Muscle of arm (tissue), 1 donor: ENCODE measurements at regions not wholly inside any gene's neighbourhood (a gene's known extent, or its start where the extent isn't known, plus 50 kb on each side); places are given as distances from the start of the nearest gene placed in this dataset.
"Not testable (repeated sequence)": the region's sequence is repeated elsewhere in the genome, so short reads cannot be mapped to it uniquely, and the experiment has no call there.

Experiments used
- DNase-seq: peaks from one replicate; pipeline ENCODE4 v3.0.0-alpha.2; 2013

DNA sequence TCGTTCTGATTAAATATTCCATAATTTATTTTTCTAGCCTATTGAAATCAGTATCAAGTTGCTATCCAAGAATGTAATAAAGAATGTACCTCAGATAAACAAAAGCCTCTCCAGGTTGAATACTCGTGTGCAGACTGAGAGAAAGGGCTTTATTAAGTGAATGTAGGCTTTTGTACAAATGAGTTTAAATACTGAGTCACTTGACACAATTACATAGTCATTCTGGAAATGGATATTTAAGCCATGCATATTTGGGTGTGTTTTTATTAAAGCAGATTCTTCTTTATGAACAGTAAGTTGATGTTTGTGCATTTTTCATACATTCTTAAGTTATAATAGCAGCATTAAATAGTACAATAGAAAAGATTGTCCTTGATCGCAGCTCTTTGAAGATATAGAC is 139.8 kb upstream of the GK2 start:
- no peak for DNase-seq

GRCh38 chr4:79545292-79545691 is 137.3 kb upstream of the GK2 start:
- DNase-seq: not testable (repeated sequence)

GRCh38 chr4:79540143-79540542 is 132.1 kb upstream of the GK2 start:
- DNase-seq: no peak

DNA sequence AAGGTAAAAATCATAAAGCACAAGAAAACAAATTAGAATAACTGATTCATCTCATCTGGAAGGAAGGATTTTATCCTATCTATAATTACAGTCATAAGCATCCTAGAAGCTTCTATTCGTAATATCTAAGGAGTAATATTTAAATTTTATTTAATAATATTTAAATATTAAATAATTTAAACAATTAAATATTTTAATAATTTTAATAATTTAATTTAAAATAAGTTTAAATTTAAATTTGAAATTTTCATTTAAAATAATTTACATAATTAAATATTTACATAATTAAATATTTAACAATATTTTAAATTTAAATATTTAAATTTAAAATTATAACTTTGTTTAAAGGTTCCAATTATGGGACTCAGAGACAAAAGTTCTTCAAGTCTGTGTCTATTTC is 127.5 kb upstream of the GK2 start:
- DNase-seq: no peak

GRCh38 chr4:79528241-79528706 is 120.2 kb upstream of the GK2 start:
- DNase-seq: no peak

GRCh38 chr4:79526641-79527565 is 118.9 kb upstream of the GK2 start:
- DNase-seq: no peak

DNA sequence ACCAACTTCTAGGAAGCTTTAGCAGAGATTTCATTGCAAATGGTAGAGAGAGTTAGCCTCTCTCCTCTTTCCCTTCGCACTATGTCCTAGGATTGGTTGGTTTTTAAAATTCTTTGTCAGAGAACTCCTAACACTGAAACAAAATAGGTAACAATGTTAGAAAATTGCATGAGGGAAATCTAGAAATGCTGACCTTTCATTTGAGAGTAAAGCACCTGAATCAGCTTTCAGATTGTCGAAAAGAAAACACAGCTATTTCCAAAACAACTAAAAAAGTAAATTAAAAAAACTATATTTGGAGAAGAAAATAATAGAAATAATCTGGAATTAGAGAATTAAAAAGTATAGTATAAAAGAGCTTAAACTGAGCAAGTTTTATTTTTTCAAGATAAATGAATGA is 108.1 kb upstream of the GK2 start:
- DNase-seq: no peak

DNA sequence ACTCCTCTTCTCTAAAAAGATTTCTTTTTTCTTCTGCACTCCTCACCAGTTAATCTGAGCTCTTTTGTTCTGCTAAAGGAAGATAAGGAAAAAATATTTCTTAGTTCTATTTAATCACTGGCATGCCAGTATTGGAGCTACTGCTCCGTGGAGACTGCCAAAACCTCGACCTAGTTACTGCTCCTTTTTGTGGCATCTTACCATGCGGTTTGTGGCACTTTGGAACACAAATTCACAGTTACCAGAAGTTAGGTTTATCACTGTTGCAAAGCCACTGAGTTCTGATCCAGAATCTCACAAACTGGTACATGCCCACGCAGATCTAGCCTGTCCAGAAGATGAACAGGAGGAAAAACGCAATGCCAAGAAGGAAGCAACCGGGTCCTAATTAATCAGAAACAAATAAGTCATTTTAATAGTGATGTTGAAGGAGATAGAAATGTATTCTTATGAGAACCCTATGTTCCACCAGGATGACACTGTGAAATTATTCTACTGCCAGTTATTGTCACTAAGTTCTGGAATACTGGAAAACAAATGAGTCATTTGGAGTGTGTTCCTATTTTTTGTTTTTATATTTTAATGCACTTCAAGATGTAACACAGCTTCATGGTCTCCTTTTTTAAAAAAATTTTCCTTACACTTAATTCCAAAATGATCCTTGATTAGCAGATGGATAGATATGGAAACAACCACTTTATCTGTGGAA is 106.7 kb upstream of the GK2 start:
- DNase-seq: no peak

DNA sequence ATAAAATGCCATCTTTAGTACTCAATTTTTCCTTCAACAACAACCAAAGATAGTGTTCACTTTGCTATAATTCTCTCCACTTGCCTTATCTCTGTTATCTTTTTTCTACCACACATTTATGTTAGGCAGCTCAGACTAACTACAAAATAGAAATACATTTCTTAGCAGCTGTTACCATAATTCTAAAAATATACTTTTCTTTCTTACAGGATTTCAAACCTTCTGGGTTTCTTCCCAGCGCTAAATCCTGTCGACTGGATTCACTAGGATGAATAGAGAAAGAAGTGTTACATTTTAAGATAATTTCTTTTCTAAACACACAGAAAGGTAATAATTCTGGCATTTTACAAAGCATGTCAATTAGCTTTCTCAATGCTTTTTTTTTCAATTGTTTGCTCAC is 105.5 kb upstream of the GK2 start:
- DNase-seq: no peak

DNA sequence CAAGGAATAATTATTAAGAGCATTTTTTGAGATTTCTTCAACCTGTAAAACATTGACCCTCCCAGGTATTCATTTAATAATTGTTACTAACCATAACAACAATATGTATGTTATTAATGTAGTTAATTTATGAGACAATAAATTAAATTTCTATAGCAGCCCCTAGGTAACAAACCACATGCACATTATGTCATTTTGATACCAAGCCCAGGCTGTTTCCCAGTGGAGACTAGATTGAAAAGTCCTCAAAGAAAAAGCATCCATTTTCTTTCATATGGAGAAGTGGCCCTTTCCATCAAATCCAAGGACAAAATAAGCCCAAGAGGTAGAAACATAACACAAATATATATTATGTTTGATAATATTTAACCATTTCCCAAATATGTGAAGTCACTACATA is 104.3 kb upstream of the GK2 start:
- DNase-seq: peak; percentile 54

DNA sequence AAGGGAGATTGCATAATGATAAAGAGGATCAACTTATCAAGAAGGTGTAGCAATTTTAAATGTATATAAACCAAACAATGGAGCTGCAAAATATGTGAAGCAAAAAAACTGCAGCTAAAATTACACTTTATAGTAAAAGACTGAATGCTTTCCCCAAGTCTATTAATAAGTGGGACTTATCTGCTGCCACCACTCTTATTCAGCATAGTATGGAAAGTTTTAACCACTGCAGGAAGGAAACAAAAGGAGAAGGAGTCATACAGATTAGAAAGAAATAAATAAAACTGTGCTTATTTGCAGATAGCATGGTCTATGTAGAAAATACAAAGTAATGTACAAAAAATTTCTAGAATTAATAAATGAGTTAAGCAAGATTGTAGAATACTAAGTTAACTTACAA is 94.1 kb upstream of the GK2 start:
- no peak for DNase-seq

GRCh38 chr4:79498282-79498681 is 90.3 kb upstream of the GK2 start:
- no peak for DNase-seq

DNA sequence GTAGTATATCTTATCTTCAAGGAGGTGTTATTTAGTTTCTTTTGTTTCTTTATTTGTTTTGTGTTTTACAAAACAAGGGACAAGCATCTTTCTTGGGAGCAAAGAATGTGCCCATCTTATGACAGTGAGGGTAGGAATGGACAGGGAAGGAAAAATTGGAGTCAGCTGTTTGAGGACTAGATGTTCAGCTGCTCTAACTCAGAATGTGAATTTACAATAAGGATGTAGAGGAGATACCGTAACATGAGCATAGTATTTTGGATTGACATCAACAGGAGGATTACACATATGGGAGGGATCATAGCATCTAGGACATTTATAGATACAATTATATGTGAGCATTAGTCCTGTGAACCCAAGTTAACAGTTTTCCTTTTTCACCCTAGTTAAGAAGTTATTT is 89.0 kb upstream of the GK2 start:
- DNase-seq: no peak

- no peak for DNase-seq
Observed at GRCh38 chr4:79495447-79495846, 87.4 kb upstream of the GK2 start.

- no peak for DNase-seq
Observed at GRCh38 chr4:79492148-79492547, 84.1 kb upstream of the GK2 start.

GRCh38 chr4:79489506-79489905 is 81.5 kb upstream of the GK2 start:
- no peak for DNase-seq

GRCh38 chr4:79476196-79476595 is 68.2 kb upstream of the GK2 start:
- DNase-seq: no peak

- no peak for DNase-seq
Observed at GRCh38 chr4:79473439-79473724, 65.4 kb upstream of the GK2 start.

GRCh38 chr4:79472693-79473438 is 64.8 kb upstream of the GK2 start:
- no peak for DNase-seq

DNA sequence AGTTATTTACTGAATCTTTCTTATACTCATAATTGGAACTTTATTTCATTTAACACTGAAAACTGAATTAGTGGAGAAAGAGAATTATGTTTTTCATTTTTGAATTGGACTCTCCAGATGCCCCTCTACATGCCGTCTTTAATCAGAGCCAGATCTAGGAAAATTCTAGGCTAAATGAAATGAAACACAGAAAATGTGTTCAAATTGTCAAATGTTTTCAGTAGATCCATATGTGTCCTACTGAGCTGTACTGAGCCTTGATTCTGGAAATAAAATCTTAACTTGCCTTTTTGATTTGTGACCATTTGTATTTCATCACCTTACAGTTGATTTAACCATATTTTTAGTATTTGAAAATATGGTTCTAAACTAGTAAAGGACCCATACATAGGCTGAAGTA is 64.0 kb upstream of the GK2 start:
- no peak for DNase-seq

DNA sequence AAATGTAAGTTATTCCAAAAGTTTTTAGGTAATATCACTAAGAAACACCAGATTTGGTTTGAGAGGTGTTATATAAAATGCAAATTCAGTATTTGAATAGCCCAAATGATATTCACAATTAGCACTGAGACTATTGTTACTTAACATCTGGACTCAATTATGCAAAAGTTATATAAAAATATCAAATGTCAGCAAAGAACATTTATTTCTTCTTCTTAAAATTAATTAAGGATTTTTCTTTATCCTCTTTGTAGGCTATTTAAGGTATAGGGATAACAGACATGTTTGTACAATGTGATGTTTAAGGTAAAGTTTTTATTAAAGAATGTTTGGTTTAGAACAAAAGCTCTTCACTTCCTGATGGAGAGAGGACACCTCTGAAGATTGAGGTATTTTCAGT is 63.3 kb upstream of the GK2 start:
- no peak for DNase-seq

- peak; percentile 33 for DNase-seq
Observed at GRCh38 chr4:79467246-79467932, 59.4 kb upstream of the GK2 start.
